ENCODE measurements at regions not wholly inside any gene's neighbourhood (a gene's known extent, or its start where the extent isn't known, plus 50 kb on each side); places are given as distances from the start of the nearest gene placed in this dataset.

- Mint-ChIP-seq H3K27ac (no peak overlapping the region), H3K9me3 (peaks cover 4% of the 10 kb centered on the region), H3K36me3 (ENCODE audit: low read depth) (peaks cover 6% of the 10 kb centered on the region; the same call in 1 of the 3 replicates), H3K27me3 (ENCODE audit: insufficient read depth, low read depth, poor library complexity) (no peaks in the 10 kb centered on the region), H3K4me1 (no peaks in the 10 kb centered on the region; the same call in 2 of the 3 replicates), H3K4me3 (no peak overlapping the region)
- no peaks in the 10 kb centered on the region for H3F3A ChIP-seq (replicated peaks; ENCODE audit: low read depth)
- H3K4me3 ChIP-seq = no peak overlapping the region
- no peaks in the 10 kb centered on the region for H3K79me2 ChIP-seq (replicated peaks; ENCODE audit: insufficient read depth)
- H3K4me2 ChIP-seq = no peak overlapping the region
- no peaks in the 10 kb centered on the region for H4K20me1 ChIP-seq (replicated peaks; ENCODE audit: insufficient read depth)
- 0 out of 2 replicates have a peak, but pooled peaks cover 2% of the 10 kb centered on the region for H3K9me2 ChIP-seq (ENCODE audit: insufficient read depth)
- DNase-seq (ENCODE audit: low spot score) (no peak), ATAC-seq (no peak)
- H3K36me3 ChIP-seq (ENCODE audit: insufficient read depth) = no peaks in the 10 kb centered on the region
- no peak overlapping the region for H3K27ac ChIP-seq (ENCODE audit: low read depth)
- TF ChIP-seq POLR2AphosphoS5 (IDR thresholded peaks at IDR 0.05; ENCODE audit: low read depth) (no peak), NANOG (IDR thresholded peaks at IDR 0.05; ENCODE audit: borderline replicate concordance) (no peak), ZNF114 (CRISPR knock-in tag; IDR thresholded peaks at IDR 0.05) (no peak), CREB1 (CRISPR knock-in tag; IDR thresholded peaks at IDR 0.05; ENCODE audit: low read depth) (no peak), CTCF (conservative IDR thresholded peaks at IDR 0.05; ENCODE audit: low read depth in 2 of 2) (no peak), EZH2 (IDR thresholded peaks at IDR 0.05; ENCODE audit: low read depth, unreplicated experiment) (no peak)
- H3K4me1 ChIP-seq (ENCODE audit: insufficient read depth) = no peaks in the 10 kb centered on the region
- H3K27me3 ChIP-seq (ENCODE audit: insufficient read depth) = no peaks in the 10 kb centered on the region
- H2AFZ ChIP-seq = no peak overlapping the region
Observed at GRCh38 chr6:112665815-112666214, 318.7 kb downstream of the RFPL4B start.

GRCh38 chr6:112667427-112667826 is 320.3 kb downstream of the RFPL4B start:
- Histone ChIP-seq H3K27ac (ENCODE audit: low read depth) (no peak overlapping the region), H3K36me3 (ENCODE audit: insufficient read depth) (no peaks in the 10 kb centered on the region), H3K4me3 (no peak overlapping the region), H3K4me2 (no peak overlapping the region), H2AFZ (no peak overlapping the region), H4K20me1 (replicated peaks; ENCODE audit: insufficient read depth) (no peaks in the 10 kb centered on the region), H3F3A (replicated peaks; ENCODE audit: low read depth) (no peaks in the 10 kb centered on the region), H3K9me2 (ENCODE audit: insufficient read depth) (0 out of 2 replicates have a peak, but pooled peaks cover 2% of the 10 kb centered on the region), H3K27me3 (ENCODE audit: insufficient read depth) (no peaks in the 10 kb centered on the region), H3K79me2 (replicated peaks; ENCODE audit: insufficient read depth) (no peaks in the 10 kb centered on the region), H3K4me1 (ENCODE audit: insufficient read depth) (no peaks in the 10 kb centered on the region)
- ATAC-seq = no peak
- Mint-ChIP-seq H3K4me1 (no peaks in the 10 kb centered on the region; the same call in 2 of the 3 replicates), H3K4me3 (no peak overlapping the region), H3K27ac (no peak overlapping the region), H3K27me3 (ENCODE audit: insufficient read depth, low read depth, poor library complexity) (no peaks in the 10 kb centered on the region), H3K9me3 (peaks cover 4% of the 10 kb centered on the region), H3K36me3 (ENCODE audit: low read depth) (peaks cover 6% of the 10 kb centered on the region; the same call in 1 of the 3 replicates)
- no peak for TF ChIP-seq REST (IDR thresholded peaks at IDR 0.05; ENCODE audit: unreplicated experiment)
- no peak for DNase-seq (ENCODE audit: low spot score)
